DMS79 treated with DMSO at 0.1 percent for 48 hours (cell line): ENCODE measurements at regions not wholly inside any gene's neighbourhood (a gene's known extent, or its start where the extent isn't known, plus 50 kb on each side); places are given as distances from the start of the nearest gene placed in this dataset.
"Not testable (repeated sequence)": the region's sequence is repeated elsewhere in the genome, so short reads cannot be mapped to it uniquely, and the experiment has no call there.

Experiments
- DNase-seq: peaks from one replicate; lab custom pipeline; 2025; lab: John Stamatoyannopoulos, UW

DNA sequence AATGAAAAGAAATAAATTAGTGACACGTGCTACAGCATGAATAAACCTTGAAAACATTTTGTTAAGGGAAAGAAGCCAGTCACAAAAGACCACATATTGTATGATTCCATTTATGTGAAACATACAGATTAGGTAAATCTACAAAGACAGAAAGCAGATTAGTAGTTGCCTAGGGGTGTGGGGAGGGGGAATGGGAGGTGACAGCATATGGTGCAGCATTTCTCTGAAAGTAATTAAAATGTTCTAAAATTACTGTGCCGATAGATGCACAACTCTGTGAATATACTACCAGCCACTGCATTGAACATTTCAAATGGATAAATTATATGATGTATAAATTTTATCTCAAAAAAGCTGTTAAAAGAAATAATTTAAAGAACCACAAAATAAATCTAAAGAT, 161.0 kb downstream of the TRIB2 start:
- DNase-seq = no peak

GRCh38 chr2:12879649-12880048, 162.9 kb downstream of the TRIB2 start:
- DNase-seq = no peak

DNA sequence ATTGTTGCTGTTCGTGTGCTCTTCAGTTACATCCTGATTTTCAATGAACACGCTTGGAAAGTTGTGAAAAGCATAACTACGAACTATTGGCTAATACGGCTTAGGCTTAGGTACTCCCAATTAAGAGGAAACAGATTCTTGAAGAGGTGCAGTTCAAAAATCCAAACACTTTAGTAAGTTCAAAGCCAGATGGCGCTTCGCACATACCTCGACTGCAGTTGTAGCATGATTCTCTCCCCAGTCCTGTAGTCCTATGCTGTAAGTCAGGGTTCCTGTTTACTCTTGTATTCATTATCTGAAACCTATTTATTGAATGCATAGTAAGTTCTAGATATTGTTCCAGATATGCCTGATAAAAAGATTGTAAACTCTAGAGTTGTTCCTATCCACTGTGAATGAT, 165.2 kb downstream of the TRIB2 start:
- DNase-seq = no peak

- DNase-seq = no peak
Measured at GRCh38 chr2:12882393-12882792, 165.7 kb downstream of the TRIB2 start.

DNA sequence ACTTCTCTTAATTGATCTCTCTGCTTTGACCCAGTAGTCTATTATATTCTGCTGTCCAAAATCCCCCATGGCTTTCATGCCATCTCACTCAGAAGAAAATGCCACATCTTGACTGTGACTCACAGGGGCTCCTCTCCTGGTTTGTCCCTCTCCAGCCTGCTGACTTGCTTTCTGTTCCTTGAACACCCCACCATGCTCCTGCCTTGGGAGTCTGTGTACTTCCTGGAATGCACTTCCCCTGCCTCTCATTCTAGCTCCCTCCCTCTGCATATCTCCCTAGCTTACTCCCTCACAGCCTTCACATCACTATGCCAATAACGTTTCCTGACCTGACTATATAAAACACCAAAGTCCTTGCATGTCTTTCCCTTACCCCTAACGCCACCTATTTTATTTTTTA, 167.2 kb downstream of the TRIB2 start:
- DNase-seq = no peak

DNA sequence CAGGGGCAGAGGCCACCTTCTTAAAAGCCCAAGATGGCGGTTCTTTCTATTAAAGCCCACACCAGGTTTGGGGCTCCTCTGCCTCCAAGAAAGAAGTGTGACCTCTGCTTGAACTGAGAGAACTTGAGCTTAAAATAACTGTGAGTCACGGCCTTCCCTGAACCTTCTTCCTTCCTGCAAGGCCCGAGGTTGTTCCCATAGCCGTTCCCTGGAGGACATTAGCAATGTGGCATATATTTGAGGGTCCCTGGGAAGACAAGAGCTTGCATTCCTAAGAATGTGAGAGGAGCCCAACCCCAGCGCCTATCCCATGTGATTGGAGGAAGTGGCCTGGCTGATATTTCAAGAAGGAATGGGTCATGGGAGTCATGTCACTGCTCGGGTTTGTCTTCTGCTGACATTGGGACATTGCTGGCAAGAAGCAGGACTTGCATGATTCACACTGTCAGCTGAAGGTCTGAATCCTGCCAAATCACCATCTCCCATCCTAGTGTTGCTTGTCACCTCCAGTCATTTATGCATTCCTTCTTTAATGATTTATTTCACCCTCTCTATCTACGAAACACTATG, 168.1 kb downstream of the TRIB2 start:
- no peak for DNase-seq

GRCh38 chr2:12890066-12890465, 173.3 kb downstream of the TRIB2 start:
- DNase-seq = no peak

DNA sequence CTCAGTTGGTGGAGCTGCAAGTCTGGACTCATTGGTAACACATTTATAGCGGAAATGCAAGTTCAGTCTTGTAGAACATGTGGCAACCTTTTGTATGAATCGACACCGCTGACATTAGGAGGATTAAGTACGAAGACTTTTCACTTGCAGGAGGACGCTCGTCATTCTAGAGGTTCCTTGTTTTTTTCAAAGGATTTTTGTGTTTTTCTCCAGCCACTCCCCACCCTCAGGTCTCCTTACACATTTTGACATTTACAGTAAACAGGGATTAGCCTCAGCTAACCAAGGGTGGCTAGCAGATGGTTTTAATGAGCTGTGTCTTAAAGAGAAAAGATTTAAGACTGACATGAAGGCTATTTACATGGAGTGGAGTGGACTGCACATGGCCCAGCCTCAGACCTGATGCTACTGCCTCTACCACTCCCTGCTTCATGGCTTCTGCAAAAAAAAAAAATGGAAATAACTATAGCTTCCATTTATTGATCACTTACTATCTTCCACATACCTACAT, 173.8 kb downstream of the TRIB2 start:
- DNase-seq = no peak

DNA sequence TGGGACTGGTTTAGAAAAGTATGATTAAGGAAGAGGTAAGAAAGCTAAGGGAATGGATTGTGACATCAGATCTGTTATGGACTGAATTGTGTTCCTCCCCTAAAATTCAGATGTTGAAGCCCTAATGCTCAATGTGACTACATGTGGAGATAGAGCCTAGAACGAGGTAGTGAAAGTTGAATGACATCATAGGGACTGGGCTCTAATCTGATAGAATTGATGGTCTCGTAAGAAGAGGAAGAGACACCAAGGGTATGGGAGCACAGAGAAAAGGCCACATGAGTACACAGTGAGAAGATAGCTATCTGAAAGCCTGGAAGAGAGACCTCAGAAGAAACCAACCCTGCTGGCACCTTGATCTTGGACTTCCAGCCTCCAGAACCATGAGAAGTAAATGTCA, 178.3 kb downstream of the TRIB2 start:
- no peak for DNase-seq

DNA sequence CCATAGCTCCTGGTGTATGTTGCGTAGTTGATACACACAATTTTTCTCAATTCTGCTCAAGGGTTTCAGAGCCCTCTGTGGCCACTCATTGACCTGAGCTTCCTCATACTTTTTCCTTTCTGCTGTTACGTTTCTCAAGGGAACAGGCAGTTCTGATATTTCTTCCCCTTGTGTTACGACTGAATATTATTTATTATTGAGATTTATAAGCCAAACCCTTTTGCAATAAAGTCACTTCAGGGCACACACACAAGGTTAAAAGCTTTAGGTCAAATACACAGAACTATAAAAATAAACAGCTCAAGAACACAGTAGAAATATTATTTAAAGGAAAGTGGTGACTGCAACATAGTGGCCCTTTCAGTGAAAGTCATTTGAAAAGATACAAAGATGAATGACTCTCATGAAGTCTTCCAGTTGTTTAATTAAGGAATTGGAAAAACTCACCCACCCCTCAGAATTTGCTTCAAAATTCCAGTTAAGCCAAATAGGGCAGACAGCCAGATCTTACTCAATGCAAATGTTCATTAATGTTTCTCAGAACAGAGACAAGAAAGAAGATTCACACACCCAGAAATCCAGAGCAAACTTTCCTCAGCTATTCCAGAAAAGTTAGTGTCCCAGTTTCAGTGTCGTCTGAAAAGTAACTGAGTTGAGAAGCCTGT, 179.7 kb downstream of the TRIB2 start:
- no peak for DNase-seq

GRCh38 chr2:12897181-12897580, 180.4 kb downstream of the TRIB2 start:
- no peak for DNase-seq

DNA sequence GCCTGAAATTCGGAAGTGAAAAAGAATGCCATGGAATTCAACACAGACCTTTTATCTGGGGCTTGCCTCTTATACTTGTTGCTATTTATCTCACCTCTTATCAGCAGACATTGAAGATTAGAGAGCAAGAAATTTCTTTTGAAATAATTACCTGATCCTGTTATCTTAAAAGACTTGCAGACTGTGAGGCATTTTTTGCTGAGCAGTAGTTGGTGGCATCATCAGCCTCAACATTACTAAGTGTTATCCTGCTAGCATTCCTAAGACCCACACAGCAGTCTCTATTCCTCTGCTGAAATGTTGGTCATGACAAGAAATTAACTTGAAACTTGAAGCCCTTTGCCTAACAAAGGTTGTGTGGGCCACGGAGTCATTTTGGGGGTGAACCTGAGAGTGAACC, 186.5 kb downstream of the TRIB2 start:
- no peak for DNase-seq

DNA sequence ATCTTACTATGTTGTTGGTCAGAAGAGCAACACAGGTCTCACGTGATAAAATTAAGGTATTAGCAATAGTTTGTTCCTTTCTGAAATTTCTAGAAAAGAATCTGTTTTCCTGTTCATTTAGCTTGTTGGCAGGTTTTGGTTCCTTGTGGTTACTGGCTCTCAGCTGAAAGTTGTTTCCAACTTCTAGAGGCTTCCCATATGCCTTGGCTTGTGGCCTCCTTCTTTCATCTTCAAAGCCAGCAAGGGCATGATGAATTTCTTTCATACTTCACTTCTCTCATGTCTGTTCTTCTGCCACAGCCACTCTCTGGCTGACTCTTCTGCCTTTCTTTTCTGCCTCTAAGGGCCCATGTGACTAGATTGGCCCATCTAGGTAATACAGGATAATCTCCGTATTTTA, 193.7 kb downstream of the TRIB2 start:
- DNase-seq = no peak

DNA sequence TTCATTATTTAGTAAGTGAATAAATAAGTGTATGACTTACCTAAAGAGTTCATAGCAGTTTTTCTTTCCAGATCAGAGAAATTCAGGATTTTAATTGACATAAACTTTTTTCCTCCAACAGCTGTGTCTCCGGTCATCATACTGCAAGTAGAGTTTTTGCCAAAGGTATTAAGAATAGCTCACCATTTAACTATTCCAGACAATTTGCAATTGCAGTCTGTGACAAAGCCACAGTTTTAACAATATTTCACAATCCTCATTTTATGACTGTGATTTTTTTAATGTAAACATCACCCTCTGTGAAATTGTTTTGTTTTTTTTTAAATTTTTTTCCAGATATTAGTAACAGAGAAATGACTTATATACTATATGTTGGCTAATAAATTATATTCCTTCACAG, 199.1 kb downstream of the TRIB2 start:
- DNase-seq = no peak

GRCh38 chr2:12918138-12918834, 201.6 kb downstream of the TRIB2 start:
- DNase-seq = no peak

GRCh38 chr2:12918835-12919445, 202.2 kb downstream of the TRIB2 start:
- no peak for DNase-seq

DNA sequence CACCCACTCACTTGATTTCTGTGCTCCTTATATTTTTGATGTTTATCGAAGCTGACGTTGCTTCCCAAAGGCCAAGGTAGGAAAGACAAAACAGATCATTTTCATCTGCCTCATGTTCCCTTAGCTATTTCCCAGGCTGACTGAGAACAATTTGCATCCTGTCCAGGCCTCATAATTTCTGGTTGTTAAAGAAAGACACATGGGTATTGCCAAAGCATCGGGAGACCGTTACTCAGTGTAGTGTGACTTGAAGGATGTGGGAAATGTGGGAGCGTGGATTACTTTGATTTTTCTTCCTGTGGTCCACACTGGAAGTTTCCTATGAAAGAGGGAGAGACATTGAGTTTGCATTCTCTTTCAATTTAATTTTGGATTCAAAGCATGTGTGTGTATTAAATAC, 204.6 kb downstream of the TRIB2 start:
- DNase-seq = no peak

DNA sequence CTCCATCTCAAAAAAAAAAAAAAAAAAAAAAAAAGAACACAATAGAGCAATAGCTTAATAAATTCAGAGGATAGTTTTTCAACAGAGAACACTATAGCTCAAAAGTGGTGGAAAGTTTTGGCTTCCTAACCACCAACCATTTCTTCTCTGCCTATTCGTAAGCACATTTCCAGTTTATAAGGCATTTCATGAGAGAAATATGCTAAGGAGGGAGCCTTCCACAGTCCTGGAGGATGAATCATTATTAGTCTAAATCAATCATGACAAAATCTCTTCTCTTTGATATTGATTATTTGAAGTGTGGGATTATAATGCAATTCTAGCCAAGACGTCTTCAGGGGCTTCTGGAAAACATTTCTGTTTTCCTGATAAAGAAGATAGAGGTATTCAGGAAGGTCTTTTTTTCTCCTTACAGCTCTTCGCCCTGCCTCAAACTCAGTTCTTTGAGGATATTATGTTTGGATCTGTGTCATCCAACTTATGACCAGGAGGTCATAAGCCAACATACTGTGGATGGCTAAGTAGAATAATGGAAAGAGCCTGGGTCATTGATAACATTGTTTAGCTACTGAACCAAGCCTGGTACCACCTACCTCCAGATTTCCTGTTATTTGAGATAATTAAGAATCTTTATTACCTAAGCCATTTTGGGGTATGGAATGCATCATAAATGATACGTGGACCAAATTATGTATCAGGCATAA, 207.3 kb downstream of the TRIB2 start:
- no peak for DNase-seq

- not testable (repeated sequence) for DNase-seq
Measured at GRCh38 chr2:12926641-12927040, 209.9 kb downstream of the TRIB2 start.

DNA sequence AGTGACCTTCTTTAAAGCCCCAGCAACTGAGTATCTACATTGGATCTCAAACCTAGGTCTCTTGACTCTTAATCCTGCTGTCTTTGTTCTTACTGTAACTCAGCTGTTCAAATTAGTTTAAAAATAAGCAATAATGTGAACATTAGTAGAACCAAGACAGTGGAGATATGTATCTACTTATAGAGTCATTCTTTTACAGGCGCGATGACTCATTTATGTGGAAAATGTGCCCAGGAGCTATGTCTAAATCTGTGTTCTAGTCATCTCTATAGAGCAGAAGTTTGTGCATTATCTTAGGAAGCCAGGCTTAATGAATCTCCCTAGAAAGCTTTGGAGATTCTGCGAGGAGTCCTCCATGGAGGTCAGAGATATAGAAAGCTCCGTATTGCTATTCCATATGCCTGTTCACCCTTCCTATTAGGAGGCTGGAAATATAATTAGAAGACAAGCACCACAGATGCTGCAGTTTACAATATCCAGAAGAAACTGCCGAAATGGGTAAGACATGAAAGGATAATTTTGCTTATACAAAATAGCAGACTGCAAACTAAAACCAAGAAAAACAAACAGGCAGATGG, 211.6 kb downstream of the TRIB2 start:
- DNase-seq = no peak

DNA sequence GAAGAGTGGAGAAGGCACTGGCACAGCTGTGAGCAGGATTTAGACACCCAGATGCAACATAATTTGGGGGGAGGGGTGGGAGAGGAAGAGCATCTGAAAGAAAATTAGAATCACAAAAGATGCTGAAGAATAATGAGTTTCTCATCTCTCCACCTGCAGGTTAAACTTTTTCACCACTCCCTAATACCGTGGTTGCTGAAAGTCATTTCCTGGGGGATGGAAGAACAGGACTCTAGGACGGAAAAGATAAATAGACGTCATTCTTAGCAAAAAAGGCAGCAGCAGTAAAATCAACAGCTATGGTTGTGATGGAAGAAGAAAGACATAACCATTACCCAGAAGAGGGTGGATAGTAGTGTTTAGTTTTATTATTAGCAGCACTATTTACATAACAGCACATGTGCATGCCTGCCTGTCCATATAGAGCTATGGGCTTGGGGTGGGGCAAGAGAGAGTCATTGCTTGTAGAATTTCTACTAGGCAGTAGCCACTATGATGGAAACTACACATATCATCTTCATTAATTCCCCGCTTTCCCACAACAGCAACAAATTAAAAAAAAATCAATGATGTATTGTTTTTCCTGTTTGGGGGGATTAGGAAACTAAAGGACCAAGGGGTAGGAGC, 212.2 kb downstream of the TRIB2 start:
- no peak for DNase-seq

DNA sequence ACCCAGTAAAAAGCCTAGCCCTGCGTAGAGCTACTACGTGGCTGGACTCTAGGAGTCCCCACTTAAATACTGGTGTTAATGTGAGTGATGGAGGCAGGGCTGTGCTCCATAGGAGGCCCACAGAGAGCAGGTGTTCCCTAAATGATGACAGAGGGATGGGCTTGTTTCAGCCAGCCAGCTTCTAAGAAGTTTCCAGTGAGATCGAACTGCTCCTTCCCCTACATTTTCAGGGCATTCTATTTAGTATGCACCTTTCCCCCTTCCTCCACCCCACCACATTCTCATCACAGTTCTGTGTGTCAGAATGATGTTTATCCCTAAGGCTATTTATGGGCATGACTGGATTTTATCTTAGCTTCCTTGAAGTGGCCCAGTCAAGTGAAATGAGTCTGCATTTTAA, 213.0 kb downstream of the TRIB2 start:
- no peak for DNase-seq
